ENCODE measurements at regions not wholly inside any gene's neighbourhood (a gene's known extent, or its start where the extent isn't known, plus 50 kb on each side); places are given as distances from the start of the nearest gene placed in this dataset.

GRCh38 chr20:24321973-24322372, 147.5 kb upstream of the SYNDIG1 start:
- Mint-ChIP-seq H3K4me3 (no peak overlapping the region), H3K27me3 (no peaks in the 10 kb centered on the region), H3K27ac (no peak overlapping the region), H3K9me3 (no peaks in the 10 kb centered on the region), H3K36me3 (ENCODE audit: low read depth) (no peaks in the 10 kb centered on the region), H3K4me1 (ENCODE audit: low read depth) (peaks cover 31% of the 10 kb centered on the region)
- ATAC-seq (ENCODE audit: poor library complexity) = no peak
- no peak for TF ChIP-seq CTCF (IDR thresholded peaks at IDR 0.05)
- H3K27ac ChIP-seq (ENCODE audit: low read depth in 1 of 2, low read length in 2 of 2) = no peak overlapping the region
- ChIA-PET CTCF (no interaction called here), POLR2A (no interaction called here)
- DNase-seq = no peak
- H3K9me3 ChIP-seq (ENCODE audit: control insufficient read depth in 1 of 2, insufficient read depth in 1 of 2, low read length in 2 of 2) = no peaks in the 10 kb centered on the region
- no peaks in the 10 kb centered on the region for H3K36me3 ChIP-seq (ENCODE audit: insufficient read depth, low read length)
- H3K4me3 ChIP-seq (ENCODE audit: low read length) = no peak overlapping the region
- intact Hi-C loops (cut with DNase I, micrococcal nuclease) = loop anchor here in 1 of 2 experiments (10.0 kb wide), 1 partner anchor 63 kb away; no protein-coding TSS in a partner anchor
- H3K4me1 ChIP-seq (ENCODE audit: insufficient read depth, low read length) = peaks cover 18% of the 10 kb centered on the region
- H3K27me3 ChIP-seq (ENCODE audit: control insufficient read depth in 1 of 2, insufficient read depth in 2 of 2, low read length in 2 of 2) = no peaks in the 10 kb centered on the region

- peak in 1 of 14 experiments; percentile 4 for DNase-seq
- ATAC-seq (ENCODE audit: poor library complexity) = no peak
- Mint-ChIP-seq H3K27me3 (no peaks in the 10 kb centered on the region), H3K9me3 (no peaks in the 10 kb centered on the region), H3K4me1 (ENCODE audit: low read depth) (peaks cover 33% of the 10 kb centered on the region), H3K4me3 (peak overlapping the region; percentile 28), H3K36me3 (ENCODE audit: low read depth) (no peaks in the 10 kb centered on the region), H3K27ac (peak overlapping the region; percentile 57)
- CTCF ChIA-PET = no interaction called here
- Histone ChIP-seq H3K4me1 (ENCODE audit: insufficient read depth, low read length) (peaks cover 18% of the 10 kb centered on the region), H3K9me3 (ENCODE audit: control insufficient read depth in 1 of 2, insufficient read depth in 1 of 2, low read length in 2 of 2) (no peaks in the 10 kb centered on the region), H3K4me3 (ENCODE audit: low read length) (no peak overlapping the region), H3K27ac (ENCODE audit: low read depth in 1 of 2, low read length in 2 of 2) (no peak overlapping the region), H3K27me3 (ENCODE audit: control insufficient read depth in 1 of 2, insufficient read depth in 2 of 2, low read length in 2 of 2) (no peaks in the 10 kb centered on the region), H3K36me3 (ENCODE audit: insufficient read depth, low read length) (no peaks in the 10 kb centered on the region)
- no peak for TF ChIP-seq CTCF (IDR thresholded peaks at IDR 0.05)
- POLR2A ChIA-PET = no interaction called here
- intact Hi-C loops (cut with DNase I, micrococcal nuclease) = no loop called here
These were observed 150.7 kb upstream of the SYNDIG1 start for GRCh38 chr20:24318569-24319352.

GRCh38 chr20:24317224-24317623, 152.2 kb upstream of the SYNDIG1 start:
- Mint-ChIP-seq H3K9me3 (no peaks in the 10 kb centered on the region), H3K36me3 (ENCODE audit: low read depth) (no peaks in the 10 kb centered on the region), H3K4me3 (no peak overlapping the region), H3K4me1 (ENCODE audit: low read depth) (peaks cover 33% of the 10 kb centered on the region), H3K27ac (peak overlapping the region; percentile 18), H3K27me3 (no peaks in the 10 kb centered on the region)
- Histone ChIP-seq H3K27me3 (ENCODE audit: control insufficient read depth in 1 of 2, insufficient read depth in 2 of 2, low read length in 2 of 2) (no peaks in the 10 kb centered on the region), H3K4me1 (ENCODE audit: insufficient read depth, low read length) (peaks cover 18% of the 10 kb centered on the region), H3K27ac (ENCODE audit: low read depth in 1 of 2, low read length in 2 of 2) (no peak overlapping the region), H3K36me3 (ENCODE audit: insufficient read depth, low read length) (no peaks in the 10 kb centered on the region), H3K9me3 (ENCODE audit: control insufficient read depth in 1 of 2, insufficient read depth in 1 of 2, low read length in 2 of 2) (no peaks in the 10 kb centered on the region), H3K4me3 (ENCODE audit: low read length) (no peak overlapping the region)
- no peak for ATAC-seq (ENCODE audit: poor library complexity)
- no peak for TF ChIP-seq CTCF (IDR thresholded peaks at IDR 0.05)
- intact Hi-C loops (cut with DNase I, micrococcal nuclease) = no loop called here
- ChIA-PET CTCF (no interaction called here), POLR2A (no interaction called here)
- DNase-seq = no peak

Data from CD4-positive, alpha-beta T cell (primary cell).